ENCODE measurements at regions not wholly inside any gene's neighbourhood (a gene's known extent, or its start where the extent isn't known, plus 50 kb on each side); places are given as distances from the start of the nearest gene placed in this dataset.

- no peaks in the 10 kb centered on the region for H3K9me3 ChIP-seq (ENCODE audit: control insufficient read depth, low read depth, low read length)
- H3K4me1 ChIP-seq (ENCODE audit: control insufficient read depth, low read depth, low read length): peaks cover 26% of the 10 kb centered on the region
- no peak overlapping the region for H3K9ac ChIP-seq (ENCODE audit: low read length)
- no peaks in the 10 kb centered on the region for H3K36me3 ChIP-seq (ENCODE audit: control insufficient read depth, low read depth, low read length)
- no peaks in the 10 kb centered on the region for H3K27me3 ChIP-seq (ENCODE audit: control insufficient read depth, insufficient read depth, low read length)
- H3K4me3 ChIP-seq (ENCODE audit: low read length): no peak overlapping the region
- no peak overlapping the region for H3K27ac ChIP-seq (ENCODE audit: low read length)
Measured at GRCh38 chr4:149164282-149164681, 651.4 kb downstream of the IQCM start.

- no peak overlapping the region for H3K9ac ChIP-seq (ENCODE audit: low read length)
- H3K9me3 ChIP-seq (ENCODE audit: control insufficient read depth, low read depth, low read length): no peaks in the 10 kb centered on the region
- H3K4me3 ChIP-seq (ENCODE audit: low read length): no peak overlapping the region
- H3K36me3 ChIP-seq (ENCODE audit: control insufficient read depth, low read depth, low read length): no peaks in the 10 kb centered on the region
- H3K27ac ChIP-seq (ENCODE audit: low read length): no peak overlapping the region
- H3K27me3 ChIP-seq (ENCODE audit: control insufficient read depth, insufficient read depth, low read length): no peaks in the 10 kb centered on the region
- H3K4me1 ChIP-seq (ENCODE audit: control insufficient read depth, low read depth, low read length): peaks cover 18% of the 10 kb centered on the region
Measured at GRCh38 chr4:149161247-149161646, 654.4 kb downstream of the IQCM start.

GRCh38 chr4:149160370-149160769 lies 655.3 kb downstream of the IQCM start:
- H3K4me1 ChIP-seq (ENCODE audit: control insufficient read depth, low read depth, low read length): peaks cover 16% of the 10 kb centered on the region
- H3K27me3 ChIP-seq (ENCODE audit: control insufficient read depth, insufficient read depth, low read length): no peaks in the 10 kb centered on the region
- H3K9me3 ChIP-seq (ENCODE audit: control insufficient read depth, low read depth, low read length): no peaks in the 10 kb centered on the region
- H3K9ac ChIP-seq (ENCODE audit: low read length): no peak overlapping the region
- no peak overlapping the region for H3K27ac ChIP-seq (ENCODE audit: low read length)
- H3K36me3 ChIP-seq (ENCODE audit: control insufficient read depth, low read depth, low read length): no peaks in the 10 kb centered on the region
- no peak overlapping the region for H3K4me3 ChIP-seq (ENCODE audit: low read length)

- no peak overlapping the region for H3K9ac ChIP-seq (ENCODE audit: low read length)
- H3K27me3 ChIP-seq (ENCODE audit: control insufficient read depth, insufficient read depth, low read length): no peaks in the 10 kb centered on the region
- H3K4me3 ChIP-seq (ENCODE audit: low read length): no peak overlapping the region
- H3K9me3 ChIP-seq (ENCODE audit: control insufficient read depth, low read depth, low read length): no peaks in the 10 kb centered on the region
- H3K36me3 ChIP-seq (ENCODE audit: control insufficient read depth, low read depth, low read length): no peaks in the 10 kb centered on the region
- H3K27ac ChIP-seq (ENCODE audit: low read length): no peak overlapping the region
- H3K4me1 ChIP-seq (ENCODE audit: control insufficient read depth, low read depth, low read length): peaks cover 2% of the 10 kb centered on the region
Measured at GRCh38 chr4:149158817-149159216, 656.8 kb downstream of the IQCM start.

- no peaks in the 10 kb centered on the region for H3K4me1 ChIP-seq (ENCODE audit: control insufficient read depth, low read depth, low read length)
- no peaks in the 10 kb centered on the region for H3K9me3 ChIP-seq (ENCODE audit: control insufficient read depth, low read depth, low read length)
- no peaks in the 10 kb centered on the region for H3K36me3 ChIP-seq (ENCODE audit: control insufficient read depth, low read depth, low read length)
- no peak overlapping the region for H3K4me3 ChIP-seq (ENCODE audit: low read length)
- H3K9ac ChIP-seq (ENCODE audit: low read length): no peak overlapping the region
- H3K27me3 ChIP-seq (ENCODE audit: control insufficient read depth, insufficient read depth, low read length): no peaks in the 10 kb centered on the region
- no peak overlapping the region for H3K27ac ChIP-seq (ENCODE audit: low read length)
Measured at GRCh38 chr4:149145803-149146202, 669.8 kb downstream of the IQCM start.

GRCh38 chr4:149144060-149144459 lies 671.6 kb downstream of the IQCM start:
- Histone ChIP-seq H3K4me3 (ENCODE audit: low read length) (no peak overlapping the region), H3K27ac (ENCODE audit: low read length) (no peak overlapping the region), H3K36me3 (ENCODE audit: control insufficient read depth, low read depth, low read length) (no peaks in the 10 kb centered on the region), H3K9ac (ENCODE audit: low read length) (no peak overlapping the region), H3K27me3 (ENCODE audit: control insufficient read depth, insufficient read depth, low read length) (no peaks in the 10 kb centered on the region), H3K4me1 (ENCODE audit: control insufficient read depth, low read depth, low read length) (peaks cover 9% of the 10 kb centered on the region), H3K9me3 (ENCODE audit: control insufficient read depth, low read depth, low read length) (no peaks in the 10 kb centered on the region)

GRCh38 chr4:149141391-149141790 lies 674.3 kb downstream of the IQCM start:
- H3K9ac ChIP-seq (ENCODE audit: low read length): no peak overlapping the region
- peaks cover 9% of the 10 kb centered on the region for H3K4me1 ChIP-seq (ENCODE audit: control insufficient read depth, low read depth, low read length)
- no peaks in the 10 kb centered on the region for H3K9me3 ChIP-seq (ENCODE audit: control insufficient read depth, low read depth, low read length)
- H3K27ac ChIP-seq (ENCODE audit: low read length): no peak overlapping the region
- no peaks in the 10 kb centered on the region for H3K27me3 ChIP-seq (ENCODE audit: control insufficient read depth, insufficient read depth, low read length)
- no peak overlapping the region for H3K4me3 ChIP-seq (ENCODE audit: low read length)
- no peaks in the 10 kb centered on the region for H3K36me3 ChIP-seq (ENCODE audit: control insufficient read depth, low read depth, low read length)

- no peaks in the 10 kb centered on the region for H3K27me3 ChIP-seq (ENCODE audit: control insufficient read depth, insufficient read depth, low read length)
- no peaks in the 10 kb centered on the region for H3K36me3 ChIP-seq (ENCODE audit: control insufficient read depth, low read depth, low read length)
- H3K9ac ChIP-seq (ENCODE audit: low read length): no peak overlapping the region
- H3K27ac ChIP-seq (ENCODE audit: low read length): no peak overlapping the region
- no peak overlapping the region for H3K4me3 ChIP-seq (ENCODE audit: low read length)
- H3K9me3 ChIP-seq (ENCODE audit: control insufficient read depth, low read depth, low read length): no peaks in the 10 kb centered on the region
- H3K4me1 ChIP-seq (ENCODE audit: control insufficient read depth, low read depth, low read length): peaks cover 9% of the 10 kb centered on the region
Measured at GRCh38 chr4:149140841-149141240, 674.8 kb downstream of the IQCM start.

- Histone ChIP-seq H3K4me1 (ENCODE audit: control insufficient read depth, low read depth, low read length) (peaks cover 9% of the 10 kb centered on the region), H3K9me3 (ENCODE audit: control insufficient read depth, low read depth, low read length) (no peaks in the 10 kb centered on the region), H3K27me3 (ENCODE audit: control insufficient read depth, insufficient read depth, low read length) (no peaks in the 10 kb centered on the region), H3K36me3 (ENCODE audit: control insufficient read depth, low read depth, low read length) (no peaks in the 10 kb centered on the region), H3K27ac (ENCODE audit: low read length) (no peak overlapping the region), H3K4me3 (ENCODE audit: low read length) (no peak overlapping the region), H3K9ac (ENCODE audit: low read length) (no peak overlapping the region)
Measured at GRCh38 chr4:149136951-149137620, 678.6 kb downstream of the IQCM start.

- Histone ChIP-seq H3K4me3 (ENCODE audit: low read length) (no peak overlapping the region), H3K4me1 (ENCODE audit: control insufficient read depth, low read depth, low read length) (peaks cover 4% of the 10 kb centered on the region), H3K36me3 (ENCODE audit: control insufficient read depth, low read depth, low read length) (no peaks in the 10 kb centered on the region), H3K9ac (ENCODE audit: low read length) (no peak overlapping the region), H3K27me3 (ENCODE audit: control insufficient read depth, insufficient read depth, low read length) (no peaks in the 10 kb centered on the region), H3K9me3 (ENCODE audit: control insufficient read depth, low read depth, low read length) (no peaks in the 10 kb centered on the region), H3K27ac (ENCODE audit: low read length) (no peak overlapping the region)
Measured at GRCh38 chr4:149135062-149135461, 680.6 kb downstream of the IQCM start.

- Histone ChIP-seq H3K4me1 (ENCODE audit: control insufficient read depth, low read depth, low read length) (peaks cover 7% of the 10 kb centered on the region), H3K27ac (ENCODE audit: low read length) (no peak overlapping the region), H3K9me3 (ENCODE audit: control insufficient read depth, low read depth, low read length) (no peaks in the 10 kb centered on the region), H3K27me3 (ENCODE audit: control insufficient read depth, insufficient read depth, low read length) (no peaks in the 10 kb centered on the region), H3K4me3 (ENCODE audit: low read length) (no peak overlapping the region), H3K9ac (ENCODE audit: low read length) (no peak overlapping the region), H3K36me3 (ENCODE audit: control insufficient read depth, low read depth, low read length) (no peaks in the 10 kb centered on the region)
Measured at GRCh38 chr4:149121023-149121404, 678.8 kb upstream of the NR3C2 start.

GRCh38 chr4:149120331-149121022 lies 678.3 kb upstream of the NR3C2 start:
- H3K27me3 ChIP-seq (ENCODE audit: control insufficient read depth, insufficient read depth, low read length): no peaks in the 10 kb centered on the region
- H3K36me3 ChIP-seq (ENCODE audit: control insufficient read depth, low read depth, low read length): no peaks in the 10 kb centered on the region
- H3K4me3 ChIP-seq (ENCODE audit: low read length): no peak overlapping the region
- H3K4me1 ChIP-seq (ENCODE audit: control insufficient read depth, low read depth, low read length): peaks cover 7% of the 10 kb centered on the region
- H3K9me3 ChIP-seq (ENCODE audit: control insufficient read depth, low read depth, low read length): no peaks in the 10 kb centered on the region
- no peak overlapping the region for H3K27ac ChIP-seq (ENCODE audit: low read length)
- H3K9ac ChIP-seq (ENCODE audit: low read length): no peak overlapping the region

All from iPS-18a (cell line).